ENCODE measurements at regions not wholly inside any gene's neighbourhood (a gene's known extent, or its start where the extent isn't known, plus 50 kb on each side); places are given as distances from the start of the nearest gene placed in this dataset.

- DNase-seq (ENCODE audit: extremely low spot score): no peak
Observed at GRCh38 chr18:71673498-71673897, 870.6 kb downstream of the CBLN2 start.

GRCh38 chr18:71666481-71666880, 877.7 kb downstream of the CBLN2 start:
- no peak for DNase-seq (ENCODE audit: extremely low spot score)
- POLR2A ChIA-PET: no interaction called here
- TF ChIP-seq FOXA1 (IDR thresholded peaks at IDR 0.05): no peak
- no peak for TF ChIP-seq CTBP1 (IDR thresholded peaks at IDR 0.05; ENCODE audit: borderline replicate concordance)
- no peak for TF ChIP-seq HDGF (IDR thresholded peaks at IDR 0.05; ENCODE audit: borderline replicate concordance)
- no peak for TF ChIP-seq SUZ12 (IDR thresholded peaks at IDR 0.05)
- CTCF ChIA-PET: no interaction called here

More at GRCh38 chr18:71673498-71673897, 870.6 kb downstream of the CBLN2 start:
- TF ChIP-seq CTBP1 (IDR thresholded peaks at IDR 0.05; ENCODE audit: borderline replicate concordance): no peak
- TF ChIP-seq SP1 (IDR thresholded peaks at IDR 0.05): no peak
- TF ChIP-seq ELF4 (IDR thresholded peaks at IDR 0.05): no peak
- no peak for TF ChIP-seq FOXK2 (IDR thresholded peaks at IDR 0.05)
- TF ChIP-seq ZNF384 (IDR thresholded peaks at IDR 0.05): no peak
- TF ChIP-seq FOXM1 (IDR thresholded peaks at IDR 0.05; ENCODE audit: borderline replicate concordance): no peak
- no peak for TF ChIP-seq NFRKB (IDR thresholded peaks at IDR 0.05)
- TF ChIP-seq SUZ12 (IDR thresholded peaks at IDR 0.05): no peak
- no peak for TF ChIP-seq BHLHE40 (IDR thresholded peaks at IDR 0.05; ENCODE audit: borderline replicate concordance)
- TF ChIP-seq ARNT (IDR thresholded peaks at IDR 0.05): no peak
- no peak for TF ChIP-seq FOXA1 (IDR thresholded peaks at IDR 0.05)
- no peak for TF ChIP-seq LEF1 (IDR thresholded peaks at IDR 0.05; ENCODE audit: borderline replicate concordance)
- no peak for TF ChIP-seq TARDBP (IDR thresholded peaks at IDR 0.05)
- no peak for TF ChIP-seq L3MBTL2 (conservative IDR thresholded peaks at IDR 0.05)
- TF ChIP-seq HDGF (IDR thresholded peaks at IDR 0.05; ENCODE audit: borderline replicate concordance): no peak
- TF ChIP-seq, protein P1, sequence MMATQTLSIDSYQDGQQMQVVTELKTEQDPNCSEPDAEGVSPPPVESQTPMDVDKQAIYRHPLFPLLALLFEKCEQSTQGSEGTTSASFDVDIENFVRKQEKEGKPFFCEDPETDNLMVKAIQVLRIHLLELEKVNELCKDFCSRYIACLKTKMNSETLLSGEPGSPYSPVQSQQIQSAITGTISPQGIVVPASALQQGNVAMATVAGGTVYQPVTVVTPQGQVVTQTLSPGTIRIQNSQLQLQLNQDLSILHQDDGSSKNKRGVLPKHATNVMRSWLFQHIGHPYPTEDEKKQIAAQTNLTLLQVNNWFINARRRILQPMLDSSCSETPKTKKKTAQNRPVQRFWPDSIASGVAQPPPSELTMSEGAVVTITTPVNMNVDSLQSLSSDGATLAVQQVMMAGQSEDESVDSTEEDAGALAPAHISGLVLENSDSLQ (IDR thresholded peaks at IDR 0.05): no peak
- POLR2A ChIA-PET: no interaction called here
- CTCF ChIA-PET: no interaction called here

- ChIA-PET POLR2A (no interaction called here), CTCF (no interaction called here)
- DNase-seq (ENCODE audit: extremely low spot score): no peak
- TF ChIP-seq LEF1 (IDR thresholded peaks at IDR 0.05; ENCODE audit: borderline replicate concordance): no peak
- TF ChIP-seq L3MBTL2 (conservative IDR thresholded peaks at IDR 0.05): no peak
- no peak for TF ChIP-seq SP1 (IDR thresholded peaks at IDR 0.05)
- TF ChIP-seq ZNF384 (IDR thresholded peaks at IDR 0.05): no peak
- TF ChIP-seq CTBP1 (IDR thresholded peaks at IDR 0.05; ENCODE audit: borderline replicate concordance): no peak
- TF ChIP-seq NFRKB (IDR thresholded peaks at IDR 0.05): no peak
- TF ChIP-seq ELF4 (IDR thresholded peaks at IDR 0.05): no peak
- TF ChIP-seq, protein P1 (IDR thresholded peaks at IDR 0.05): no peak
- TF ChIP-seq ARNT (IDR thresholded peaks at IDR 0.05): no peak
- TF ChIP-seq FOXK2 (IDR thresholded peaks at IDR 0.05): no peak
- no peak for TF ChIP-seq TARDBP (IDR thresholded peaks at IDR 0.05)
- TF ChIP-seq HDGF (IDR thresholded peaks at IDR 0.05; ENCODE audit: borderline replicate concordance): no peak
- TF ChIP-seq BHLHE40 (IDR thresholded peaks at IDR 0.05; ENCODE audit: borderline replicate concordance): no peak
- TF ChIP-seq FOXA1 (IDR thresholded peaks at IDR 0.05): no peak
- TF ChIP-seq SUZ12 (IDR thresholded peaks at IDR 0.05): no peak
- TF ChIP-seq FOXM1 (IDR thresholded peaks at IDR 0.05; ENCODE audit: borderline replicate concordance): no peak
Observed at GRCh38 chr18:71665131-71665530, 879.0 kb downstream of the CBLN2 start.

GRCh38 chr18:71643822-71644221, 900.3 kb downstream of the CBLN2 start:
- DNase-seq (ENCODE audit: extremely low spot score): no peak
- TF ChIP-seq, protein P1 (IDR thresholded peaks at IDR 0.05): no peak
- no peak for TF ChIP-seq SUZ12 (IDR thresholded peaks at IDR 0.05)
- no peak for TF ChIP-seq FOXM1 (IDR thresholded peaks at IDR 0.05; ENCODE audit: borderline replicate concordance)
- TF ChIP-seq L3MBTL2 (conservative IDR thresholded peaks at IDR 0.05): no peak
- TF ChIP-seq BHLHE40 (IDR thresholded peaks at IDR 0.05; ENCODE audit: borderline replicate concordance): no peak
- TF ChIP-seq FOXK2 (IDR thresholded peaks at IDR 0.05): no peak
- no peak for TF ChIP-seq ZNF384 (IDR thresholded peaks at IDR 0.05)
- TF ChIP-seq HDGF (IDR thresholded peaks at IDR 0.05; ENCODE audit: borderline replicate concordance): no peak
- TF ChIP-seq ELF4 (IDR thresholded peaks at IDR 0.05): no peak
- TF ChIP-seq TARDBP (IDR thresholded peaks at IDR 0.05): no peak
- TF ChIP-seq FOXA1 (IDR thresholded peaks at IDR 0.05): no peak
- TF ChIP-seq SP1 (IDR thresholded peaks at IDR 0.05): no peak
- no peak for TF ChIP-seq NFRKB (IDR thresholded peaks at IDR 0.05)
- no peak for TF ChIP-seq CTBP1 (IDR thresholded peaks at IDR 0.05; ENCODE audit: borderline replicate concordance)
- TF ChIP-seq LEF1 (IDR thresholded peaks at IDR 0.05; ENCODE audit: borderline replicate concordance): no peak
- TF ChIP-seq ARNT (IDR thresholded peaks at IDR 0.05): no peak
- CTCF ChIA-PET: no interaction called here
- POLR2A ChIA-PET: no interaction called here

- DNase-seq (ENCODE audit: extremely low spot score): no peak
- ChIA-PET CTCF (no interaction called here), POLR2A (no interaction called here)
- TF ChIP-seq ZNF384 (IDR thresholded peaks at IDR 0.05) (no peak), BHLHE40 (IDR thresholded peaks at IDR 0.05; ENCODE audit: borderline replicate concordance) (no peak), ELF4 (IDR thresholded peaks at IDR 0.05) (no peak)
Observed at GRCh38 chr18:71630696-71631095, 913.4 kb downstream of the CBLN2 start.

DNA sequence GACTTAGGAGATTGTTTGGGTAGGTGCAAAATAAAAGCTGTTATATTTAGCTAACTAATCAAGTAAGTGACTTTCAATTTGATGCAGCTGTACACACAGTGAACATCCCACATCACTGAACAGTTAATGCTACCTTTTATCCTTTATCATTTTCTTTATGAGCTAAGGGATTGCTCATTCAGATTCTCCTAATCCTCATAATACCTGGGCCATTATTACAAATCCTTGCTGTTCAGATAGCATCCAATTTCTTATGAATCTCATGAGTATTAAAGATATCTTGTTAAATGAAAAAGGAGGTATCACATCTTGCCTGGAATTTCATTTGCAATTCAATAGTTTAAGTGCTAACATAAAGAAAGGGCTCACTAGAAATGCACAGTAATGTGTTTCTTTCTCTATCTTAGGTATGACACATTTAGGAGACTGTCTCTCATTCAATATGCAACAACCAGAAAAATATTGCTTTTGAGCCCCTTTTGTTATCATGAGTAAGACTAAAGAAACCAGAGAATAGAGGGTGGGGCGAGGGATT, 918.5 kb downstream of the CBLN2 start:
- CTCF ChIA-PET: no interaction called here
- no peak for TF ChIP-seq CTBP1 (IDR thresholded peaks at IDR 0.05; ENCODE audit: borderline replicate concordance)
- TF ChIP-seq ZNF384 (IDR thresholded peaks at IDR 0.05): no peak
- TF ChIP-seq L3MBTL2 (conservative IDR thresholded peaks at IDR 0.05): no peak
- TF ChIP-seq, protein P1 (IDR thresholded peaks at IDR 0.05): no peak
- TF ChIP-seq FOXM1 (IDR thresholded peaks at IDR 0.05; ENCODE audit: borderline replicate concordance): no peak
- no peak for TF ChIP-seq NFRKB (IDR thresholded peaks at IDR 0.05)
- no peak for TF ChIP-seq BHLHE40 (IDR thresholded peaks at IDR 0.05; ENCODE audit: borderline replicate concordance)
- no peak for TF ChIP-seq HDGF (IDR thresholded peaks at IDR 0.05; ENCODE audit: borderline replicate concordance)
- no peak for TF ChIP-seq SP1 (IDR thresholded peaks at IDR 0.05)
- TF ChIP-seq TARDBP (IDR thresholded peaks at IDR 0.05): no peak
- TF ChIP-seq FOXK2 (IDR thresholded peaks at IDR 0.05): no peak
- no peak for TF ChIP-seq LEF1 (IDR thresholded peaks at IDR 0.05; ENCODE audit: borderline replicate concordance)
- DNase-seq (ENCODE audit: extremely low spot score): no peak
- POLR2A ChIA-PET: no interaction called here
